HG03060 (cell line): ENCODE measurements at regions not wholly inside any gene's neighbourhood (a gene's known extent, or its start where the extent isn't known, plus 50 kb on each side); places are given as distances from the start of the nearest gene placed in this dataset.
"Not testable (repeated sequence)": the region's sequence is repeated elsewhere in the genome, so short reads cannot be mapped to it uniquely, and the experiment has no call there.

Experiments used
- ATAC-seq: cut with Tn5 transposase; IDR thresholded peaks from one replicate; pipeline ENCODE4 v1.9.1; 2021; ENCODE audit warnings: low read depth, moderate number of reproducible peaks; ENCODE audit not compliant: unreplicated experiment

GRCh38 chr22:48084041-48084728, 1321.7 kb downstream of the TBC1D22A start:
- ATAC-seq, result no peak

- ATAC-seq, result no peak
Observed at GRCh38 chr22:48083502-48083901, 1321.1 kb downstream of the TBC1D22A start.

- ATAC-seq, result no peak
Observed at GRCh38 chr22:48082284-48082683, 1319.8 kb downstream of the TBC1D22A start.

GRCh38 chr22:48081281-48081680, 1318.8 kb downstream of the TBC1D22A start:
- ATAC-seq, result no peak

GRCh38 chr22:48080316-48081165, 1318.1 kb downstream of the TBC1D22A start:
- ATAC-seq, result no peak

GRCh38 chr22:48079505-48080290, 1317.2 kb downstream of the TBC1D22A start:
- ATAC-seq, result no peak

GRCh38 chr22:48078825-48079224, 1316.4 kb downstream of the TBC1D22A start:
- ATAC-seq, result no peak

- ATAC-seq, result no peak
Observed at GRCh38 chr22:48077699-48078098, 1315.2 kb downstream of the TBC1D22A start.

- no peak for ATAC-seq
Observed at GRCh38 chr22:48076008-48076407, 1313.6 kb downstream of the TBC1D22A start.

GRCh38 chr22:48075604-48076003, 1313.2 kb downstream of the TBC1D22A start:
- ATAC-seq, result no peak

GRCh38 chr22:48072777-48073176, 1310.3 kb downstream of the TBC1D22A start:
- ATAC-seq, result no peak

GRCh38 chr22:48071828-48072227, 1309.4 kb downstream of the TBC1D22A start:
- no peak for ATAC-seq

- ATAC-seq, result no peak
Observed at GRCh38 chr22:48071305-48071704, 1308.9 kb downstream of the TBC1D22A start.

- ATAC-seq, result no peak
Observed at GRCh38 chr22:48070760-48071159, 1308.3 kb downstream of the TBC1D22A start.

- ATAC-seq, result no peak
Observed at GRCh38 chr22:48070083-48070482, 1307.6 kb downstream of the TBC1D22A start.

GRCh38 chr22:48069256-48069655, 1306.8 kb downstream of the TBC1D22A start:
- no peak for ATAC-seq

GRCh38 chr22:48068323-48068885, 1306.0 kb downstream of the TBC1D22A start:
- no peak for ATAC-seq

- ATAC-seq, result no peak
Observed at GRCh38 chr22:48065892-48066291, 1303.4 kb downstream of the TBC1D22A start.

GRCh38 chr22:48061726-48062125, 1299.3 kb downstream of the TBC1D22A start:
- ATAC-seq, result no peak

GRCh38 chr22:48060266-48060665, 1297.8 kb downstream of the TBC1D22A start:
- no peak for ATAC-seq

GRCh38 chr22:48059521-48059920, 1297.1 kb downstream of the TBC1D22A start:
- not testable (repeated sequence) for ATAC-seq
